ENCODE measurements at regions not wholly inside any gene's neighbourhood (a gene's known extent, or its start where the extent isn't known, plus 50 kb on each side); places are given as distances from the start of the nearest gene placed in this dataset.

- DNase-seq (ENCODE audit: low read depth): no peak
Observed at GRCh38 chr7:136066304-136067143, 89.4 kb upstream of the MTPN start.

DNA sequence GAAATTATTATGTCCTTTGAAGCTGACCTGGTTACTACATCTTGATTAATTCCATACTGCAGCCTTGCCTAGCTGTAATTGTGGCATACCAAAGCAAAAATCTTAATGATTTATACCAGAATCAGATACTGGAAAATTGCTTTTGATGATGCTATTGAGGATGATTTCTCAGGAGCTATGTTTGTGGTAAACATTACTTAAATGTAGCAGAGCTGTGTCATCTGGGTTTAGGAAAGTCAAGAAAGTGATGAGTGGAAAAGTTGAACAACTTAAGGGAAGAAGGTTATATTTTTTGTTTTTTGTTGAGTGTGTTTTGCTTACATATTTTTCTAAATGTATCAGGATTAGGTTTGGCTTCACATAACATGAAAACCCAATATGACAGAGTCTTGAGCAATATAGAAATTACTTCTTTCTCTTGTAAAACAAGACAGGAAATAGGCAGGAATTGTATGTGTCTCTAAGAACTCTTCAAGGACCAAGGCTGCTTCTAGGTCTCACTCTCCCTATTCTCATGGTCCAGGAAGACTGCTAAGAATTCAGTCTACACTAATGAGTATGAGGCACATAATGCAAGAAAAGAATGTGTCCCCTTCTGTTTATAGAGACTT is 87.6 kb upstream of the MTPN start:
- no peak for DNase-seq (ENCODE audit: low read depth)

DNA sequence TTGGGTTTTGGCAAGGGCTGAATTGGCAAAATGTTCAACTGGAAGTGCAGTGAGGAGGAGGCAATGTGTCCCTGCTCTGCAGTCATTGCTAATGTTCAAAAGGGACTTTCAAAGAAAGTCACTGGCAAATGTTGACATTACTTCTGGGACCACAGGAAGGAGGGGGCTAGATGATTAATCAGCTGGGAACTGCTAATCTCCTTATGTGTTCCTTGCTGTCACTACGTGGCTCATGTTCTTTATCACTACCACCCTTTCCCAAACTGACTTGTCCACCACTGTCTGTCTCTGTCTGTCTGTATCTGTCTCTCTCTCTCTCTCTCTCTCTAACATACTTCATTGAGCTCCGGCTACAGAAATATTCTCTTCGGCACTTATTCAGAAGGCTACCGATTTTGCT is 86.9 kb upstream of the MTPN start:
- DNase-seq (ENCODE audit: low read depth): no peak

DNA sequence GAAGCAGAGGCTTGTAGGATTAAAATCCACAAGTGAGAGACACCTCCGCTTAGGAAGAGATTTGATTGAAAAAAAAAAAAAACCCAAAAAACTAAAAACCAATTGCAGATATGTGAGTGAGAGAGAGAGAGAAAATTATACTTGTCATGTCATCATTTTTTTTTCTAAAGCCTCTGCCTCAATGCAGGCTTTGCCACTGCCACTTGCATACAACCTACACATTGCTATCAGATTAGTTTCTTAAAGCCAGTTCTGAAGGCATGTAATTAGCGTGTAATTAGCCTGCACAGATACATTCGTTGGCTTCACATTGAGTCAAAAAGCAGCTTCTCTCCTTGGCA is 86.1 kb upstream of the MTPN start:
- no peak for DNase-seq (ENCODE audit: low read depth)

DNA sequence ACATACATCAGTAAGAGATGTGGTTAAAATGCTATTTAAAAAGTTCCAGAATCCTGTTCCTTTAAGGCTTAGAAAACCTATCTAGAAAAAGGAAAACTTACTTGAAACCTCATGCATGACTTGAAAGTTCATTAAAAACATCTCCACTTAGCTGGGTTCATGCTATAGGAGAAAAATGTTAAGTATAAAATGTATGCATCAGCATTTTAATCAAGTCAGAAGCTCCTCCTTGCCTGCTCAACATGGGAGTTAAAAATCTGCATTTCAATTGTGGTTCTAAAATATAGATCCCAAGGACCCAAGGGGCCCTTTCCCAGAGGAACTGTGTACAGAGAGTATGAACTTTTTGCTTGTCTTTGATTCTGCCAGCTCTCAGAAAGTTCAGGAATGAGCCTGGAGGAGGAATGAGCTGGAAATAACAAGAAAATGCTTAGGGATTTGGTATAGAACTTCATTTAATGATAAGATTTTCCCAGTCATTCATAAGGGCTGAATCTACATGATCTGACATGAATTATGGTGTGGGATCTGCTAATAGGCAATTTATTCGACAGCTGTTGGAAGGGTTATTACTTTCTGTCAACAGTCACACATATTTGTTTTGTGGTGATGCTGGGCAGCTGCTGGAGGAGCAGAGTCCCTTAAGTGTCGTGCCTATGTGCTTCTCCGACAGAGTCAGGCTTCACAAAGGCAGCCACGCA is 85.6 kb upstream of the MTPN start:
- DNase-seq (ENCODE audit: low read depth): no peak

GRCh38 chr7:136061433-136061832 is 84.3 kb upstream of the MTPN start:
- DNase-seq (ENCODE audit: low read depth): no peak

DNA sequence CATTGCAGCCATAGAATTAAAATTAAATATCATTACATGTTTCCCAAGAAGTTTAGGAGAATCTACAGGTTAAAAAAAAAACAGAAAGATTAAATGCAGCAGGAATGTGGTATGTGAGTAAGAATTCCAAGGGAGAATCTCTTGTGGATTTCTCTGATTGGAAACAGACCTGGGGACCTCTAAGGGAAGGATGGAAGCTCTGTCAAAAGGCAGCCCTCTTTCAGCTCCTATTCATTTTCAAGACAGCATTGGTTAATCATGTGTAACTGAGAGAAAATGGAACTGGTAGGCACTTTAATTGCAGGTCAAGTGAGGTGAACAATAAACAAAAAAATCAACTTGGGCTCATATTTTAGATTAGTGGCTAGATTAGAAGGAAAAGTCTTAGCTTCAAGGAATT is 81.4 kb upstream of the MTPN start:
- no peak for DNase-seq (ENCODE audit: low read depth)

GRCh38 chr7:136057509-136057908 is 80.3 kb upstream of the MTPN start:
- DNase-seq (ENCODE audit: low read depth): no peak

DNA sequence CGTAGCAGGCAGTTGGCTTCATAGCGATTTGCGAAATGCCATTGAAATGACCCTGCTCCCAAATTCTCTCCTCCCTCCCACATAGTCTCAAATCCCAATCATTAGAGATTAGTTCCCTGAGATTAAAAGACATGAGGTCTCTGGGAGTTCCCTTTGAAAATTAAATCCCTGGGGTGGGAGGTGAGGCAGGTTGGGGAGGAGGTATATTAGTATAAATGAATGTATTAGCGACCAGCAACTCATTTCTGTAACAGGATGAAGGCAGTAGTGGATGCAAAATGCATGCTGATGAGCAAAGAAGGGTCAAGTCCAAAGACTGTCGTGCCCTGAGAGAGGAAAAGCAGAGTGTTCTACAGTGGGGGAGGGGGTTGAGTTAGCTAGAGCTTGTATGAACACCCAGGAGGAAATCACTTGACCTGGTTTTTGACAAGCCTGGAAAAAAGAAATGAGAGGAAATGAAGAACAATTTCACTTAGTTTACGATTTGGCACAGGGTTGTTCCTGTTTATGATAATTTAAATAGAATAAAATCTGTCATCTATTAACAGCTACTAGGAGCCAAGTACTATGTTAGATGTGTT is 79.6 kb upstream of the MTPN start:
- no peak for DNase-seq (ENCODE audit: low read depth)

GRCh38 chr7:136055266-136055665 is 78.1 kb upstream of the MTPN start:
- no peak for DNase-seq (ENCODE audit: low read depth)

GRCh38 chr7:136053689-136054485 is 76.7 kb upstream of the MTPN start:
- no peak for DNase-seq (ENCODE audit: low read depth)

- DNase-seq (ENCODE audit: low read depth): no peak
Observed at GRCh38 chr7:136051203-136051928, 74.2 kb upstream of the MTPN start.

- no peak for DNase-seq (ENCODE audit: low read depth)
Observed at GRCh38 chr7:136050462-136050847, 73.3 kb upstream of the MTPN start.

- DNase-seq (ENCODE audit: low read depth): no peak
Observed at GRCh38 chr7:136049818-136050461, 72.8 kb upstream of the MTPN start.

- no peak for DNase-seq (ENCODE audit: low read depth)
Observed at GRCh38 chr7:136049117-136049516, 72.0 kb upstream of the MTPN start.

DNA sequence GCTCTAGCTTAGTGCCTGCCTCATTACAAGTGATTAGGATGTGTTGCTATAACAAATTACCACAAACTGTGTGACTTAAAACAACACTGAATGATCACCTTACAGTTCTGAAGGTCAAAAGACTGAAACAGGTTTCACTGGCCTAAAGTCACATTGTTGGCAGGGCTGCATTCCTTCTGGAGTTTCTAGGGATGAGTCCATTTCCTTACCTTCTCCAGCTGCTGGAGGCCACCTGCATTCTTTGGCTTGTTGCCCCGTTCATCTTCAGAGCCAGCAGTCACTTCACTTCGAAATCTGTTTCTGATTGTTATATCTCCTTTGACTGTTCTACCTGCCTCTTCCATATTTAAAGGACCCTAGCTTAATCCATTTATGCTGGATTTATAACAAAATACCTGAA is 69.4 kb upstream of the MTPN start:
- DNase-seq (ENCODE audit: low read depth): no peak

DNA sequence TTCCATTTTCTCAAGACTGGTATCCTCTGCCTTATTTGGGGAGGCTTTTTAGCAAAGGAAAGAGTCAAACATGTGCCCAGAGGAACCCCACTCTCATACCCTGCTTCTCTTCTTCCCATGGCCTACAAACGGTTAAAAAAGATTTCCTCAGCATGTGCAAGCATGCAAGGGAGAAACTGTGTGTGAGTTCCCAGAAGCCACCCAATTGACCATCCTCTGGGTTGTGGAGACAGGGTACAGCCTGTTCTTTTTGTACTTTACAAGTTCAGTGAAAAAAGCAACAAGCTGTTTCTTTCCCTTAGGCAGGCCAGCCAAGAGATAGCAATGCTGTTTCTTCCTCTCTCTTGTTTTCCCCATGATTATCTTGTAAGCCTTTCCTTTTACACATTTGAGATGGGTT is 68.8 kb upstream of the MTPN start:
- no peak for DNase-seq (ENCODE audit: low read depth)

- DNase-seq (ENCODE audit: low read depth): no peak
Observed at GRCh38 chr7:136045181-136045580, 68.0 kb upstream of the MTPN start.

GRCh38 chr7:136039577-136040345 is 62.6 kb upstream of the MTPN start:
- DNase-seq (ENCODE audit: low read depth): no peak

DNA sequence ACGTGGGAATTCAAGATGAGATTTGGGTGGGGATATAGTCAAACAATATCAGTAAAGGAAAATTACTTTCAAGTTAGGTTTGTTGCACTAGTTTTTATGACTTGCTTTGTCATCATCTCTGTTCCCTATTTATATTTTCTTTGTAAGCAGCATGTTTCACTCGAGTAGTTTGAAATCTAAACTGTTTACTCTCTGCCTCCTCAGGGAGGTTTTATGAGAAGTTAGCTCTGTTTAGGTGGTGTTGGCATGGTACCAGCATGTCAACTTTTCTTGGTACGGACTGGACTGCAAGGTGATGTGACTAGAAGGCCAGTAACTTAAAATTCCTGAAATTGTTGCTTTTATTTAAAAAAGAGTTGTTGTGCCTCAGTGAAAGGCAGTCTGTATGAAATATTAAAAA is 59.2 kb upstream of the MTPN start:
- no peak for DNase-seq (ENCODE audit: low read depth)
